HepG2 (cell line): ENCODE measurements at regions not wholly inside any gene's neighbourhood (a gene's known extent, or its start where the extent isn't known, plus 50 kb on each side); places are given as distances from the start of the nearest gene placed in this dataset.

Experiments used
- REST ChIP-seq, 2 experiments: IDR thresholded peaks; 2 replicates each; pipeline ENCODE4 v1.6.1; 2011 to 2012; ENCODE audit warnings: low read length in 2 of 2, borderline replicate concordance in 1 of 2, low read depth in 1 of 2, mild to moderate bottlenecking in 1 of 2, moderate library complexity in 1 of 2
- ZNF552 ChIP-seq: sonication (generic); formaldehyde crosslinking; IDR thresholded peaks from 2 replicates; pipeline ENCODE4 v1.9.0; 2022; ENCODE audit warnings: missing genetic modification reagents, mild to moderate bottlenecking, borderline replicate concordance

GRCh38 chr10:120188950-120189349 is 268.1 kb upstream of the PLPP4 start:
- no peak for TF ChIP-seq ZNF552 (CRISPR knock-in tag)
- TF ChIP-seq REST (IDR thresholded peaks at IDR 0.05; ENCODE audit: borderline replicate concordance in 1 of 2, low read depth in 1 of 2, low read length in 2 of 2): no peak
